Stimulated activated CD4-positive, alpha-beta T cell treated with anti-CD3 and anti-CD28 coated beads, Interleukin-2, amount 100 ng/mL, for 24 hours (primary cell): ENCODE measurements at regions not wholly inside any gene's neighbourhood (a gene's known extent, or its start where the extent isn't known, plus 50 kb on each side); places are given as distances from the start of the nearest gene placed in this dataset.
"Not testable (repeated sequence)": the region's sequence is repeated elsewhere in the genome, so short reads cannot be mapped to it uniquely, and the experiment has no call there.

Experiments used
- DNase-seq, 2 donors: peaks; one replicate each; pipeline ENCODE4 v3.0.0-alpha.2; 2020

DNA sequence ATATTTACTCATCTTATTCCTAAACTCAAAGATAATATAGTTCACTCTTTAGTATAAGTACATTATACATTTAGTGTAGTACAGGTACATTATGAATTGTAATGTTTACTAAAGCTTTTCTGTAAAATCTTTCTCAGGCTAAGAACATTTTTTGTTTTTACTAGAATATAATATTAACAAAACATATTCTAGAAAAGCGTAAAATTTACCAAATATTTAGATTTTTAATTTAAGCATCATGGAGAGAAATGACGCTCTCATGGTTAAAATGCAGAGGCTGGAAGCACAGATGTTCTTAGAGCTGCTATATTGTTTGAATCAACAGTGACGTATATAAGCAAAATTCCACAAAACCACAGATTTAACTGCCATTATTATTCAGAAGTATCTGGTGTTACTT is 54.7 kb upstream of the NBPF15 start:
- DNase-seq = not testable (repeated sequence)

GRCh38 chr1:144516906-144517305 is 55.4 kb upstream of the NBPF15 start:
- DNase-seq = not testable (repeated sequence)

DNA sequence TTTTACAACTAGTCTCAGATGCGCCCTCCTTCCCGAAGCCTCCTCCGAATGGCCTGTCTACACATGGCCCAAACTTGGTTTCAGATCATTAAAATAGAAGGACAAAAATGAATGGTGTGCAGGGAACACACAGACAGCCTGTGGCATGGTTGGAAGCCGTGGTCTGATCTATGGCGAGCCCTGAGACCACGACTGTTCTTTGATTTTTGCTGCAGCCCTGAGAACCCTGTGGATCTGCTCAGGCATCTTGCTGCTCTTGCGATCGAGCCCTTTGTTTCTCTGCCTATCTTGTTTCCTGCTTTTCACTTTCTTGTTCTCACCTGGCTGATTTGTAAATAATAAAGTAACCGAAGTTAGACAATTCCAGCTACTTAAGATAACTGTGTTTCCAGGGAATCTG is 57.0 kb upstream of the NBPF15 start:
- DNase-seq = not testable (repeated sequence)

- DNase-seq = not testable (repeated sequence)
These were observed 58.2 kb upstream of the NBPF15 start for GRCh38 chr1:144519528-144520189.

DNA sequence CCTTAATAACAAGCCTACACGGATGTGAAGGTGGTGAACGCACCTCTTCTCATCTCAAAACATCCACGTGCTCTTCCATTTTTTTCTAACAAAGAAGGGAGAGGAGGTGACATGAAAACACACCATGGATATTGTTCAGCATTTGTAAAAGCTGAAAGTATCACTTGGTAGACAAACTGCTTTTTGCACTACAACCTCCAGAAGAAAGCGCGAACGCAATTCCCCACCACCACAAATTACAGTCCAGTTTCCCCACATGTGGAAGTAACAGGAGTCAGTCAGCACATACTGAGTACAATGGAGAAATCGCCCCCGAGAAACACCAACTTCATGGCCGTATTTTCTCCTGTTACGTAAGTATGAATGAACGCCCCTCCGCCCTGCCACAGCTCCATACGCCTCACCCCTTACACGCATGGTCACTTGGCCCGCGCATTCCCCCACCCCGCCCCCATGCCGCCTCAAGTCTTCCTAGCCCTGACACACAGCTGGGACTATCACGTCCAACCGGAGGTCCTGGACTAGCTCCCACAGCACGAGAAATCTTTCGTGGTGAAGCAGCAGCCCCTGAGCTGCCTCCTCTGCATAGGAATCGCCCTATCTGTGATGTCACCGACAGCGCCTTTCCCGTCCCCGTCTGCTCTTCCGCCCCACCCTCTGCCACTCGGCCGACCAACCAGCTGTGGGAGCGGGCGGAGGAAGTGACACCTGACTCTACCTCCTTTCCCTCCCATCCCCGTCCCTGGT is 62.4 kb upstream of the NBPF15 start:
- DNase-seq = peak; percentile 65 to 66

GRCh38 chr1:144532156-144532607 is 60.5 kb upstream of the PPIAL4F start:
- DNase-seq = not testable (repeated sequence)

DNA sequence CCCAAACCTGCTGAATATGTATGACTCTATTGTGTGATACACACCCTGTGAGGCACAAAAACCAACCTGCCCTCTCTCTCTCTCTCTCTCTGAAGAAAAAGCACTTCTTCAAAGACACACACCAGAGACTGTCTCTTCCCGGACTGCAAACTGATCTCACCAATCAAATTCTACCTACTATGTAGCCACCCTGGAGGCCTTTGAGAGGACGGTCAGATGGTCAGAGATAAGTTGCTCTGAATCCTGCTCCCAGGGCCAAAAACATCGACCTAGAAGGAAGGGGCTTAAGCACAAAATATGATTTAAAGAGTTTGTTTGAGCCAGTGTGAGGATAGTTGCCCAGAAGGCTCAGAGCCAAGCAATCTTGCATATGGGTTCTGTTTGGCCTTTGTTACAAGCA is 59.2 kb upstream of the PPIAL4F start:
- not testable (repeated sequence) for DNase-seq

DNA sequence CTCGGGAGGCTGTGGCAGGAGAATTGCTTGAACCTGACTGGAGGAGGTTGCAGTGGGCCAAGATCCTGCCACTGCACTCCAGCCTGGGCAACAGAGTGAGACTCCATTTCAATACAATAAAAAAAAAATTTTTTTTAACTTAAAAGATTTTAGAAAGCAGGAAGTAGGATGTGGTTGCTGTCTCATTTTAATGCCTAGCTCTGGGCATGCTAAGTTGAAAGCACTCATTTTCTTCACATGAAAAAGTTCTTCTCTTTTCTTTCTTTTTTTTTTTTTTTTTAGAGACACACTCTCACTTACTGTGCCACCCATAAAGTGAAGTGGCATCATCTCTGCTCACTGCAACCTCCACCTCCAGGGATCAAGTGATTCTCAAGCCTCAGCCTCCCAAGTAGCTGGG is 58.4 kb upstream of the PPIAL4F start:
- not testable (repeated sequence) for DNase-seq

DNA sequence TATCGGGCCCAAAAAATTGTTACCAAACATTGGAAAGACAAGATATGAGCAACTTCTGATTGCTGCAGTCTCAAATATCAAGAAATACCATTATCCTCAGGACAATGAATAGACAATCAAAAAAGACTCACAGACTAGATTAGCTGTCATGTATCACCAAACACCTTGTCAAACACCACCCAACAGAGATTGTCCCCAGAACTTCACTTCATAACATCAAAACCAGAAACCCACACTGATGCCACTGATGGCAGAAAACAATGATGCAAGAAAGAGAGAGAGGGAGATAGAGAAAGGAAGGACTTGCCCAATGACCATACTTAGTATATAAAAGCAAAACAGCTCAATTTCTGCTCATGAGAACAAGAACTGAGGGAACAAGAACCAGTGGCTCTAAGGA is 56.0 kb upstream of the PPIAL4F start:
- not testable (repeated sequence) for DNase-seq

- DNase-seq = not testable (repeated sequence)
These were observed 55.5 kb upstream of the PPIAL4F start for GRCh38 chr1:144537234-144537633.

GRCh38 chr1:144538736-144539135 is 54.0 kb upstream of the PPIAL4F start:
- DNase-seq = not testable (repeated sequence)

DNA sequence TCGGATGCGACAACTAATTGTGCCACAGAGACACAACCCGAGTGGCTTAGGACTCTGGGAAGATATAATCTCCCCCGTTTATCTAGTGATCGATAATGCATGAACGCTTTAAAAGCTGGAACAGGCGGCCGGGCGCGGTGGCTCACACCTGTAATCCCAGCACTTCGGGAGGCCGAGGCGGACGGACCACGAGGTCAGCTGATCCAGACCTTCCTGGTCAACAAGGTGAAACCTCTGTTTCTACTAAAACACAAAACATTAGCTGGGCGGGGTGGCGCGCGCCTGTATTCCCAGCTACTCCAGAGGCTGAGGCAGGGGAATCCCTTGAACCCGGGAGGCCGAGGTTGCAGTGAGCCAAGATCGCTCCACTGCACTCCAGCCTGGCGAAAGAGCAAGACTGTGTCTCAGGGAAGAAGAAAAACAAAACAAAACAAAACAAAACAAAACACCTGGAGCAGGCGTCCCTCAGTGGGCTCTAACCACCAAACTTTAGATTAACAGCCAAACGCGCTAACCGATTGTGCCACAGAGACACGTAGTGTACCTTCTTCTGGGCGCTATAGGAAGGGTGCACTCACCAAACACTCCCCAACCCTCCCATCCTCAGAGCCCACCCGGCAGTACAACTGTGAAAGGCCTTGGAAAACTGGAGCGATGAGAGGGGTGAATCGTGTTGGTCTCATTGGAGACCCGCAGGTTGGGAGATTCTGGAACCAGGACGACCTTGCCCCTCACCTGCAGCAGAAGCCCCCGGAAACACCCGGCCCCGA is 53.3 kb upstream of the PPIAL4F start:
- not testable (repeated sequence) for DNase-seq
